IMR-90 (cell line): ENCODE measurements at regions not wholly inside any gene's neighbourhood (a gene's known extent, or its start where the extent isn't known, plus 50 kb on each side); places are given as distances from the start of the nearest gene placed in this dataset.

ENCODE experiments used
- ATAC-seq: fragments of 200-7000 bp; cut with Tn5 transposase; 2 replicates; pipeline ENCODE4 v1.9.1; 2020; ENCODE audit warnings: low read depth, mild to moderate bottlenecking, moderate library complexity
- BruUV-seq: library from RNA; stranded (reverse); fragments of 400-500 nt; replicated peaks from 2 replicates; lab custom pipeline; 2021; lab: Mats Ljungman, UMichigan
- CTCF ChIA-PET: fragments of 300-600 bp; formaldehyde crosslinking; extraction: SDS; loops from one replicate; lab custom pipeline; 2021; ENCODE audit warnings: antibody characterized with exemption; lab: Yijun Ruan, JAX
- POLR2A ChIA-PET: fragments of 300-600 bp; sonication (Branson Sonifier 250); formaldehyde crosslinking; loops from one replicate; lab custom pipeline; 2022; ENCODE audit warnings: antibody characterized with exemption; ENCODE audit not compliant: unreplicated experiment; lab: Charles Lee
- DNase-seq: peaks from one replicate; pipeline ENCODE4 v3.0.0; 2013
- H2AFZ ChIP-seq: replicated peaks from 2 replicates; pipeline ENCODE3; 2013; ENCODE audit warnings: low read length, mild to moderate bottlenecking; ENCODE audit not compliant: poor library complexity
- H2AK5ac ChIP-seq: 2 replicates; pipeline ENCODE4 v1.6.1; 2013; ENCODE audit warnings: low read depth, low read length, inconsistent platforms
- H2AK9ac ChIP-seq: replicated peaks from 2 replicates; pipeline ENCODE3; 2013; ENCODE audit warnings: mild to moderate bottlenecking, low read depth, low read length, moderate library complexity; ENCODE audit not compliant: poor library complexity
- H2BK120ac ChIP-seq: 2 replicates; pipeline ENCODE4 v1.6.1; 2013; ENCODE audit warnings: low read depth, low read length, inconsistent platforms
- H2BK15ac ChIP-seq: 3 replicates; pipeline ENCODE4 v1.6.1; 2013; ENCODE audit warnings: low read depth, low read length, inconsistent platforms
- H2BK20ac ChIP-seq: 2 replicates; pipeline ENCODE4 v1.6.1; 2013; ENCODE audit warnings: low read depth, mild to moderate bottlenecking, inconsistent platforms, low read length, moderate library complexity
- H2BK5ac ChIP-seq: 2 replicates; pipeline ENCODE4 v1.6.1; 2013; ENCODE audit warnings: mild to moderate bottlenecking, low read depth, low read length, inconsistent platforms; ENCODE audit not compliant: poor library complexity, severe bottlenecking
- H3K14ac ChIP-seq: replicated peaks from 2 replicates; pipeline ENCODE4 v1.6.1; 2013; ENCODE audit warnings: low read depth, low read length, inconsistent platforms
- H3K18ac ChIP-seq: 2 replicates; pipeline ENCODE4 v1.6.1; 2013; ENCODE audit warnings: low read depth, low read length, control low read depth
- H3K23ac ChIP-seq: 2 replicates; pipeline ENCODE4 v1.6.1; 2013; ENCODE audit warnings: low read depth, low read length, inconsistent platforms
- H3K27ac ChIP-seq: 2 replicates; pipeline ENCODE4 v1.5.1; 2013; ENCODE audit warnings: mild to moderate bottlenecking, control low read depth, low read length; ENCODE audit not compliant: insufficient read depth
- H3K27me3 ChIP-seq: 2 replicates; pipeline ENCODE4 v1.6.1; 2013; ENCODE audit warnings: low read length; ENCODE audit not compliant: control insufficient read depth, insufficient read depth
- H3K36me3 ChIP-seq: 2 replicates; pipeline ENCODE4 v1.6.1; 2013; ENCODE audit warnings: low read length, mixed read lengths; ENCODE audit not compliant: control insufficient read depth, insufficient read depth
- H3K4ac ChIP-seq: 2 replicates; pipeline ENCODE4 v1.6.1; 2013; ENCODE audit warnings: low read depth, low read length, inconsistent platforms
- H3K4me1 ChIP-seq: 2 replicates; pipeline ENCODE4 v1.6.1; 2013; ENCODE audit warnings: low read length, mixed read lengths; ENCODE audit not compliant: control insufficient read depth, insufficient read depth
- H3K4me2 ChIP-seq: 2 replicates; pipeline ENCODE4 v1.6.1; 2013; ENCODE audit warnings: low read depth, mild to moderate bottlenecking, control low read depth, low read length, moderate library complexity
- H3K4me3 ChIP-seq: 2 replicates; pipeline ENCODE4 v1.5.1; 2013; ENCODE audit warnings: low read depth, mild to moderate bottlenecking, control low read depth, low read length, moderate library complexity; ENCODE audit not compliant: insufficient read depth
- H3K56ac ChIP-seq: 2 replicates; pipeline ENCODE4 v1.6.1; 2013; ENCODE audit warnings: low read length, inconsistent platforms; ENCODE audit not compliant: insufficient read depth; ENCODE audit errors: extremely low read depth
- H3K79me1 ChIP-seq, 2 experiments: 2 replicates each; pipeline ENCODE4 v1.6.1; 2013; ENCODE audit warnings: low read length in 2 of 2, inconsistent platforms in 1 of 2, low read depth in 1 of 2
- H3K9ac ChIP-seq: 2 replicates; pipeline ENCODE4 v1.6.1; 2013; ENCODE audit warnings: low read depth, low read length, control low read depth
- H3K9me1 ChIP-seq: 2 replicates; pipeline ENCODE4 v1.6.1; 2013; ENCODE audit warnings: low read length, inconsistent platforms; ENCODE audit not compliant: insufficient read depth
- H3K9me3 ChIP-seq: 2 replicates; pipeline ENCODE4 v1.6.1; 2013; ENCODE audit warnings: low read length; ENCODE audit not compliant: control insufficient read depth, insufficient read depth
- H4K20me1 ChIP-seq: 2 replicates; pipeline ENCODE4 v1.6.1; 2013; ENCODE audit warnings: low read length, inconsistent platforms; ENCODE audit not compliant: insufficient read depth
- H4K5ac ChIP-seq: 2 replicates; pipeline ENCODE4 v1.6.1; 2013; ENCODE audit warnings: mild to moderate bottlenecking, low read depth, low read length, control low read depth
- H4K8ac ChIP-seq, 2 experiments: 2 replicates each; pipeline ENCODE4 v1.6.1; 2013; ENCODE audit warnings: low read depth in 2 of 2, low read length in 2 of 2, control low read depth in 1 of 2, inconsistent platforms in 1 of 2
- H4K91ac ChIP-seq: 2 replicates; pipeline ENCODE4 v1.6.1; 2013; ENCODE audit warnings: low read depth, low read length, inconsistent platforms; ENCODE audit not compliant: insufficient read depth
- BHLHE40 ChIP-seq: fragments of 150-350 bp; IDR thresholded peaks from 2 replicates; pipeline ENCODE4 v1.6.1; 2016; ENCODE audit warnings: mild to moderate bottlenecking, low read depth, low read length
- CEBPB ChIP-seq: IDR thresholded peaks from 2 replicates; pipeline ENCODE4 v1.6.1; 2012; ENCODE audit warnings: low read depth, low read length, improper control_type of control experiment
- CHD1 ChIP-seq: IDR thresholded peaks from 2 replicates; pipeline ENCODE4 v1.6.1; 2012; ENCODE audit warnings: low read depth, low read length, improper control_type of control experiment
- CTCF ChIP-seq: conservative IDR thresholded peaks from 2 replicates; pipeline ENCODE4 v1.5.1; 2012; ENCODE audit warnings: mild to moderate bottlenecking, low read depth, low read length, improper control_type of control experiment
- FOS ChIP-seq: fragments of 150-350 bp; IDR thresholded peaks from 2 replicates; pipeline ENCODE4 v1.6.1; 2016; ENCODE audit warnings: low read depth, low read length
- MAFK ChIP-seq: IDR thresholded peaks from 2 replicates; pipeline ENCODE4 v1.6.1; 2012; ENCODE audit warnings: low read depth, low read length, improper control_type of control experiment
- MAZ ChIP-seq: IDR thresholded peaks from 2 replicates; pipeline ENCODE4 v1.6.1; 2012; ENCODE audit warnings: low read depth, mild to moderate bottlenecking, low read length, improper control_type of control experiment, moderate library complexity, borderline replicate concordance
- MXI1 ChIP-seq: IDR thresholded peaks from 2 replicates; pipeline ENCODE4 v1.6.1; 2012; ENCODE audit warnings: low read depth, mild to moderate bottlenecking, low read length, moderate library complexity, borderline replicate concordance
- NFE2L2 ChIP-seq: fragments of 150-350 bp; IDR thresholded peaks from 2 replicates; pipeline ENCODE4 v1.6.1; 2016; ENCODE audit warnings: low read depth, mild to moderate bottlenecking, low read length
- POLR2A ChIP-seq: IDR thresholded peaks from 2 replicates; pipeline ENCODE4 v1.6.1; 2012; ENCODE audit warnings: mild to moderate bottlenecking, low read depth, low read length
- RAD21 ChIP-seq: IDR thresholded peaks from 2 replicates; pipeline ENCODE4 v1.6.1; 2012; ENCODE audit warnings: low read length, improper control_type of control experiment
- RCOR1 ChIP-seq: IDR thresholded peaks from 2 replicates; pipeline ENCODE4 v1.6.1; 2012; ENCODE audit warnings: mild to moderate bottlenecking, low read length, improper control_type of control experiment; ENCODE audit not compliant: insufficient replicate concordance
- RFX5 ChIP-seq: IDR thresholded peaks from 2 replicates; pipeline ENCODE4 v1.8.0; 2012; ENCODE audit warnings: low read depth, mild to moderate bottlenecking, low read length, moderate library complexity
- SMC3 ChIP-seq: fragments of 150-350 bp; IDR thresholded peaks from 2 replicates; pipeline ENCODE4 v1.6.1; 2016; ENCODE audit warnings: low read depth, mild to moderate bottlenecking, antibody characterized with exemption, low read length, moderate library complexity
- USF2 ChIP-seq: fragments of 150-350 bp; IDR thresholded peaks from 2 replicates; pipeline ENCODE4 v1.6.1; 2017; ENCODE audit warnings: mild to moderate bottlenecking, antibody characterized with exemption, low read length, low read depth
- dilution Hi-C: fragments of 300-500 bp; cut with HindIII; formaldehyde crosslinking; loops from one replicate; pipeline ENCODE4 v1.14.3; 2018; ENCODE audit warnings: low sequenced_read_pairs; ENCODE audit not compliant: unreplicated experiment
- in situ Hi-C: fragments of 300-500 bp; cut with MboI; formaldehyde crosslinking; loops from 3 replicates; pipeline ENCODE4 v1.14.3; 2019; ENCODE audit warnings: low sequenced_read_pairs, inconsistent platforms, mixed read lengths
- intact Hi-C: fragments of 100-400 bp; cut with micrococcal nuclease; formaldehyde crosslinking; loops from 2 replicates; pipeline ENCODE4 v1.10.0; 2022

- Histone ChIP-seq H3K56ac (no peak overlapping the region), H4K91ac (no peak overlapping the region), H3K27me3 (no peaks in the 10 kb centered on the region), H2AK9ac (no peak overlapping the region), H3K9ac (no peak overlapping the region), H2AK5ac (no peak overlapping the region), H3K79me1 (no peaks in the 10 kb centered on the region), H2BK5ac (no peak overlapping the region), H3K4me2 (no peak overlapping the region), H3K23ac (no peak overlapping the region), H4K5ac (no peak overlapping the region), H3K9me1 (no peaks in the 10 kb centered on the region), H3K4me3 (no peak overlapping the region), H3K27ac (no peak overlapping the region), H3K14ac (no peak overlapping the region), H2BK20ac (no peak overlapping the region), H3K4ac (no peak overlapping the region), H2AFZ (no peak overlapping the region), H3K18ac (no peak overlapping the region), H2BK120ac (no peak overlapping the region), H2BK15ac (no peak overlapping the region), H4K20me1 (no peaks in the 10 kb centered on the region), H3K36me3 (no peaks in the 10 kb centered on the region), H3K9me3 (peaks cover 6% of the 10 kb centered on the region), H3K4me1 (no peaks in the 10 kb centered on the region), H4K8ac (no peak overlapping the region)
- in situ Hi-C loops (no loop called here), dilution Hi-C loops (no loop called here), intact Hi-C loops (no loop called here)
- ChIA-PET POLR2A (no interaction called here), CTCF (no interaction called here)
- DNase-seq (no peak), ATAC-seq (no peak)
- BruUV-seq, result no TSS peak
- TF ChIP-seq CHD1 (no peak), POLR2A (no peak), CEBPB (no peak), MAZ (no peak), MXI1 (no peak), RAD21 (no peak), RFX5 (no peak), CTCF (no peak), RCOR1 (no peak), BHLHE40 (no peak), NFE2L2 (no peak), FOS (no peak), SMC3 (no peak), USF2 (no peak), MAFK (no peak)
Observed at GRCh38 chr6:94668876-94669275, 908.5 kb upstream of the MANEA start.
